Smooth muscle cell (in vitro differentiated cells): ENCODE measurements at regions not wholly inside any gene's neighbourhood (a gene's known extent, or its start where the extent isn't known, plus 50 kb on each side); places are given as distances from the start of the nearest gene placed in this dataset.
"Not testable (repeated sequence)": the region's sequence is repeated elsewhere in the genome, so short reads cannot be mapped to it uniquely, and the experiment has no call there.

Experiments used
- DNase-seq: peaks from one replicate; lab custom pipeline; 2025; ENCODE audit not compliant: unreplicated experiment; lab: John Stamatoyannopoulos, UW
- H2AFZ ChIP-seq: fragments of 200-600 bp; sonication (generic); 2 replicates; pipeline ENCODE4 v1.6.0; 2016; ENCODE audit warnings: antibody characterized with exemption, low read depth, mild to moderate bottlenecking
- H3F3A ChIP-seq: fragments of 200-600 bp; sonication (generic); 2 replicates; pipeline ENCODE4 v1.6.0; 2017; ENCODE audit warnings: antibody characterized with exemption, low read depth
- H3K27ac ChIP-seq: fragments of 200-600 bp; sonication (generic); 2 replicates; pipeline ENCODE4 v1.5.1; 2016; ENCODE audit warnings: low read depth, mild to moderate bottlenecking
- H3K27me3 ChIP-seq: fragments of 200-600 bp; sonication (generic); 2 replicates; pipeline ENCODE4 v1.6.1; 2016; ENCODE audit warnings: low read depth, mild to moderate bottlenecking
- H3K36me3 ChIP-seq: fragments of 200-600 bp; sonication (generic); 2 replicates; pipeline ENCODE4 v1.5.1; 2016; ENCODE audit warnings: low read depth
- H3K4me1 ChIP-seq: fragments of 200-600 bp; sonication (generic); 2 replicates; pipeline ENCODE4 v1.5.1; 2016; ENCODE audit warnings: low read depth
- H3K4me2 ChIP-seq: fragments of 200-600 bp; sonication (generic); 2 replicates; pipeline ENCODE4 v1.6.0; 2016; ENCODE audit warnings: mild to moderate bottlenecking
- H3K4me3 ChIP-seq: fragments of 200-600 bp; sonication (generic); 2 replicates; pipeline ENCODE4 v1.5.1; 2016; ENCODE audit warnings: mild to moderate bottlenecking
- H3K79me2 ChIP-seq: fragments of 200-600 bp; sonication (generic); 2 replicates; pipeline ENCODE4 v1.6.0; 2016; ENCODE audit warnings: low read depth, mild to moderate bottlenecking
- H3K9ac ChIP-seq: fragments of 200-600 bp; sonication (generic); 2 replicates; pipeline ENCODE4 v1.6.0; 2016; ENCODE audit warnings: low read depth
- H3K9me3 ChIP-seq: fragments of 200-600 bp; sonication (generic); replicated peaks from 2 replicates; pipeline ENCODE4 v1.5.1; 2016; ENCODE audit warnings: low read depth
- H4K20me1 ChIP-seq: fragments of 200-600 bp; sonication (generic); 2 replicates; pipeline ENCODE4 v1.6.0; 2016; ENCODE audit warnings: low read depth
- WGBS: methylation state at CpG from one replicate; pipeline ENCODE4 v1.1.7; 2016; ENCODE audit warnings: low lambda C conversion rate; 5-methylcytosine and 5-hydroxymethylcytosine counted together
- TF ChIP-seq, protein P1 (sequence below): fragments of 200-600 bp; sonication (generic); IDR thresholded peaks from 2 replicates; pipeline ENCODE4 v1.5.1; 2017; ENCODE audit warnings: borderline replicate concordance, mild to moderate bottlenecking, antibody characterized with exemption; ENCODE audit not compliant: insufficient read depth, poor library complexity, severe bottlenecking

DNA sequence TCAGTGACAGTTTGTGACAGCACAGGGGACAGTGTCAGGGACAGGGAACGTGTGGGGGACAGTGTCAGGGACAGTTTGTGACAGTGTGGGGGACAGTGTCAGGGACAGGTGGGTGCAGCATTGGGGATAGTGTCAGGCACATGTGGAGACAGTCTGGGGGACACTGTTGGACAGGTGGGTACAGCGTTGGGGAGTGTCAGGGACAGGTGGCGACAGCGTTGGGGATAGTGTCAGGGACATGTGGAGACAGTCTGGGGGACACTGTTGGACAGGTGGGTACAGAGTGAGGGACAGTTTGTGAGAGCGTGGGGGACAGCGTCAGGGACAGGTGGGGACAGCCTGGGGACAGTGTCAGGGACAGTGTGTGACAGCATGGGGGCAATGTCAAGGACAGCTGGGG lies 140.0 kb downstream of the TMEM121 start:
- H2AFZ ChIP-seq, result no peak overlapping the region
- TF ChIP-seq, protein P1, sequence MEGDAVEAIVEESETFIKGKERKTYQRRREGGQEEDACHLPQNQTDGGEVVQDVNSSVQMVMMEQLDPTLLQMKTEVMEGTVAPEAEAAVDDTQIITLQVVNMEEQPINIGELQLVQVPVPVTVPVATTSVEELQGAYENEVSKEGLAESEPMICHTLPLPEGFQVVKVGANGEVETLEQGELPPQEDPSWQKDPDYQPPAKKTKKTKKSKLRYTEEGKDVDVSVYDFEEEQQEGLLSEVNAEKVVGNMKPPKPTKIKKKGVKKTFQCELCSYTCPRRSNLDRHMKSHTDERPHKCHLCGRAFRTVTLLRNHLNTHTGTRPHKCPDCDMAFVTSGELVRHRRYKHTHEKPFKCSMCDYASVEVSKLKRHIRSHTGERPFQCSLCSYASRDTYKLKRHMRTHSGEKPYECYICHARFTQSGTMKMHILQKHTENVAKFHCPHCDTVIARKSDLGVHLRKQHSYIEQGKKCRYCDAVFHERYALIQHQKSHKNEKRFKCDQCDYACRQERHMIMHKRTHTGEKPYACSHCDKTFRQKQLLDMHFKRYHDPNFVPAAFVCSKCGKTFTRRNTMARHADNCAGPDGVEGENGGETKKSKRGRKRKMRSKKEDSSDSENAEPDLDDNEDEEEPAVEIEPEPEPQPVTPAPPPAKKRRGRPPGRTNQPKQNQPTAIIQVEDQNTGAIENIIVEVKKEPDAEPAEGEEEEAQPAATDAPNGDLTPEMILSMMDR, result no peak
- no peak for DNase-seq
- no peak overlapping the region for H3K4me2 ChIP-seq
- 67% methylated on average over 6 of the region's 6 CpGs for WGBS
- H3K79me2 ChIP-seq, result no peaks in the 10 kb centered on the region
- H3K4me3 ChIP-seq, result no peak overlapping the region
- no peaks in the 10 kb centered on the region for H3K36me3 ChIP-seq
- no peaks in the 10 kb centered on the region for H3K4me1 ChIP-seq
- H3K27me3 ChIP-seq, result no peaks in the 10 kb centered on the region
- no peak overlapping the region for H3K27ac ChIP-seq
- H3K9ac ChIP-seq, result no peak overlapping the region
- no peaks in the 10 kb centered on the region for H3F3A ChIP-seq
- H3K9me3 ChIP-seq, result no peaks in the 10 kb centered on the region
- H4K20me1 ChIP-seq, result no peaks in the 10 kb centered on the region

DNA sequence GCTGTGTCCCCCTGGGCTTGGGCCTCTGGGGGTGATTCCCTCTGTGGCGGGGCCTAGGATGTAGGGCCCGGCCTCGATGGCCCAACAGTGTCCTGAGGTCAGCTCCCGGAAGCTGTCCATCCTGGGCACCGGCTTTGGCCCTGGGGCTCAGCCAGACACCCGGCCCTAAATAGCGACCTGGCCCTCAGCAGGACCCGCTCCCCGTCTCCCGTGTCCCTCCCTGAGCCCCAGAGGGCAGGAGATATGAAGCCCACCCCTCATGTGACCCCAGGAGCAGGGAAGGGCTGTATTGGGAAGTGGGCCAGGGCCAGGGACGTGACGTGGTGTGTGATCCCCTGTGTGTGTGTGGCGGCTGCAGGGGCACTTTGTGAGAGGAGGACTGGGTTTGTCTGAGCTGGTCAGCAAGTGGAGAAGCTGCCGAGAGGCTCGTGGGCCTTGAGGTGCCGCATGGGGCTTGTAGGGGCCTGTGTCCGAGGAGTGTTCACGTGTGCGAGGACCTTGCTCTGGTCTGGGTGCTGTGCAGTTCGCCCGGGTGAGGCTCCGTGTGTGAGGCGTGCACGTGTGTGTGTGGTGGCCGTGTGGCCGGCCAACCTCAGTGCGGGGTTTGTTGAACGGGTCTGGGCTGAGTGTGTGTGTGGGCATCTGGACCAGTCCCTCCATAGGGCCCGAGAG lies 140.7 kb downstream of the TMEM121 start:
- DNase-seq, H3K27ac ChIP-seq, H3K4me2 ChIP-seq, H3K27me3 ChIP-seq, H2AFZ ChIP-seq, H3K79me2 ChIP-seq, H3K9ac ChIP-seq, H4K20me1 ChIP-seq, H3F3A ChIP-seq, H3K9me3 ChIP-seq, H3K36me3 ChIP-seq, H3K4me3 ChIP-seq, H3K4me1 ChIP-seq: not testable (repeated sequence)
- 79% methylated on average over 27 of the region's 29 CpGs for WGBS

DNA sequence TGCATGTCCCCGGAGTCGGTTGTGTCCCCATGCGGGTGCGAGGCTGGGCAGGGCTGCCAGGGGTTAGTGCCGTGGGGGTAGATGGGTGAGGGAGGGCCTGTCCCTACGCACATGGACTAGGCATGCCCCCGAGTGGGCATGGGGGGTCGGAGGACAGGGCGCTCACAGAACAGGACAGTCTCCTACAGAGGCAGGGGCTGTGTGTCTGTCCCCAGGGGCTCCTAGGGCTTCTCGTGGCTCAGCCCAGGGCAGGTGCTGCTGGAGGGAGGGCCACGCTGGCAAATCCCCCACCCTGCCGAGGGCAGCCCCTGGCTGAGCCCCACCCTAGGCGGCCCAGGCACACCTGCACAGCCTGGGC lies 141.3 kb downstream of the TMEM121 start:
- H4K20me1 ChIP-seq, H2AFZ ChIP-seq, H3K9me3 ChIP-seq, H3K36me3 ChIP-seq, H3K27me3 ChIP-seq, DNase-seq, H3K27ac ChIP-seq, H3K4me1 ChIP-seq, H3K79me2 ChIP-seq, H3K4me2 ChIP-seq, H3K9ac ChIP-seq, H3F3A ChIP-seq, H3K4me3 ChIP-seq: not testable (repeated sequence)
- 100% methylated on average over 2 of the region's 13 CpGs for WGBS

DNA sequence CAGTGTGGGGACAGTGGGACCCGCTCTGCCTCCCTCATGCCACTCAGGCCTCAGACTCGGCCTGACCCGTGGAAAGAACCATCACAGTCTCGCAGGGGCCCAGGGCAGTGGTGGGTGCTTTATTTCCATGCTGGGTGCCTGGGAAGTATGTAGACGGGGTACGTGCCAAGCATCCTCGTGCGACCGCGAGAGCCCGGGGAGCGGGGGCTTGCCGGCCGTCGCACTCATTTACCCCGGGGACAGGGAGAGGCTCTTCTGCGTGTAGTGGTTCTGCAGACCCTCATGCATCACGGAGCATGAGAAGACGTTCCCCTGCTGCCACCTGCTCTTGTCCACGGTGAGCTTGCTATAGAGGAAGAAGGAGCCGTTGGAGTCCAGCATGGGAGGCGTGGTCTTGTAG lies 141.6 kb downstream of the TMEM121 start:
- not testable (repeated sequence) for DNase-seq, H4K20me1 ChIP-seq, H3K4me2 ChIP-seq, H3K79me2 ChIP-seq, H3F3A ChIP-seq, H3K4me3 ChIP-seq, H3K27ac ChIP-seq, H3K9me3 ChIP-seq, H3K36me3 ChIP-seq, H3K27me3 ChIP-seq, H2AFZ ChIP-seq, H3K4me1 ChIP-seq, H3K9ac ChIP-seq
- WGBS, result 86% methylated on average over 21 of the region's 22 CpGs

DNA sequence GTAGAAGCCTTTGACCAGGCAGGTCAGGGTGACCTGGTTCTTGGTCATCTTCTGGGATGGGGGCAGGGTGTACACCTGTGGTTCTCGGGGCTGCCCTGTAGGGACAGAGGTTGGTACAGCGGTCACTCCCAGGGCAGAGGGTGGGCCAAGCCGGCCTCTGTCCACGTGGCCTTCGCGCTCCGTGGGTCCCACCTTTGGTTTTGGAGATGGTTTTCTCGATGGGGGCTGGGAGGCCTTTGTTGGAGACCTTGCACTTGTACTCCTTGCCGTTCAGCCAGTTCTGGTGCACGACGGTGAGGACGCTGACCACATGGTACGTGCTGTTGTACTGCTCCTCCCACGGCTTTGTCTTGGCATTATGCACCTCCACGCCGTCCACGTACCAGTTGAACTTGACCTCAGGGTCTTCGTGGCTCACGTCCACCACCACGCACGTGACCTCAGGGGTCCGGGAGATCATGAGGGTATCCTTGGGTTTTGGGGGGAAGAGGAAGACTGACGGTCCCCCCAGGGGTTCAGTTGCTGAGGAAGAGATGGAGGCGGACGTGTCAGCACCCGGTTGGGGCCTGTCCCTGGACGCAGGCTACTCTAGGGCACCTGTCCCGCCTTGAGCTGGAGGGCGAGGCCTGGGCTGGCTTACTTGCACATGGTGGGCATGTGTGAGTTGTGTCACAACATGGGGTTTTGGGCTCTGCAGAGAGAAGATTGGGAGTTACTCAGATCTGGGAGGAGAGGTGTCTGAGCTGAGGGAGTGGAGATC lies 142.3 kb downstream of the TMEM121 start:
- not testable (repeated sequence) for H3K36me3 ChIP-seq, H3K27me3 ChIP-seq, DNase-seq, H3K4me3 ChIP-seq, H3K9me3 ChIP-seq, H3K4me2 ChIP-seq, H3K4me1 ChIP-seq, H3F3A ChIP-seq, H4K20me1 ChIP-seq, H3K27ac ChIP-seq, H2AFZ ChIP-seq, H3K79me2 ChIP-seq, H3K9ac ChIP-seq
- WGBS, result 89% methylated on average over 29 of the region's 29 CpGs

DNA sequence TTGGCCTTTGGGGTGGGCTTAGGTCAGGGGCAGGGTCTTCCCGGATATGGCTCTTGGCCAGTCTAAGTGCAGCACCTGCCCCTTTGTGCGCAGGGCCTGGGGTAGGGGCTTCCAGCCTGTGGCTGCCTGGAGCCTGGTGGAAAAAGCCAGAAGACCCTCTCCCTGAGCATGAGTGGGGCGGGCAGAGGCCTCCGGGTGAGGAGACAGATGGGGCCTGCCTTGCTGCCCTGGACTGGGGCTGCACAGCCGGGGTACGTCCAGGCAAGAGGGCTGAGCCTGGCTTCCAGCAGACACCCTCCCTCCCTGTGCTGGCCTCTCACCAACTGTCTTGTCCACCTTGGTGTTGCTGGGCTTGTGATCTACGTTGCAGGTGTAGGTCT lies 142.8 kb downstream of the TMEM121 start:
- H3F3A ChIP-seq, H3K9ac ChIP-seq, DNase-seq, H2AFZ ChIP-seq, H3K4me3 ChIP-seq, H3K4me2 ChIP-seq, H4K20me1 ChIP-seq, H3K36me3 ChIP-seq, H3K9me3 ChIP-seq, H3K79me2 ChIP-seq, H3K27ac ChIP-seq, H3K27me3 ChIP-seq, H3K4me1 ChIP-seq: not testable (repeated sequence)
- 92% methylated on average over 7 of the region's 7 CpGs for WGBS

DNA sequence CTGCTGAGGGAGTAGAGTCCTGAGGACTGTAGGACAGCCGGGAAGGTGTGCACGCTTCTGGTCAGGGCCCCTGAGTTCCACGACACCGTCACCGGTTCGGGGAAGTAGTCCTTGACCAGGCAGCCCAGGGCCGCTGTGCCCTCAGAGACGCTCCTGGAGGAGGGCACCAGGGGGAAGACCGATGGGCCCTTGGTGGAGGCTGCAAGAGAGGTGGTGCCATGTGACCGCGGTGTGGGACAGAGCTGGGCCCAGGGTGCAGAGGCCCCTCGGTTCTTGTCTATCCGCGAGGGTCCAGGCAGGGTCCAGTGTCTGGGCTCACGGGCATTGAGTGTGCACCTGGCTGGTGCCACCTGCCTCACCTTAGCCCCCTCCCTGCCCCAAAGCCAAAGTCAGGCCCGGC lies 143.3 kb downstream of the TMEM121 start:
- H3K36me3 ChIP-seq, H3K4me2 ChIP-seq, H3K4me3 ChIP-seq, H3K9ac ChIP-seq, H3K4me1 ChIP-seq, H3K79me2 ChIP-seq, H3K27ac ChIP-seq, H3F3A ChIP-seq, H2AFZ ChIP-seq, H3K27me3 ChIP-seq, H3K9me3 ChIP-seq, DNase-seq, H4K20me1 ChIP-seq: not testable (repeated sequence)
- 91% methylated on average over 14 of the region's 16 CpGs for WGBS
